ENCODE measurements at regions not wholly inside any gene's neighbourhood (a gene's known extent, or its start where the extent isn't known, plus 50 kb on each side); places are given as distances from the start of the nearest gene placed in this dataset.

GRCh38 chr2:149993316-149993715 lies 405.7 kb upstream of the MMADHC start:
- in situ Hi-C loops (cut with MboI): no loop called here
- 0% methylated on average over 1 of the region's 1 CpG for WGBS (ENCODE audit: insufficient coverage, low coverage, missing lambda C conversion rate)
- no peak overlapping the region for H3K4me3 ChIP-seq
- intact Hi-C loops (cut with micrococcal nuclease): no loop called here
- ChIA-PET POLR2A (no interaction called here), CTCF (ENCODE audit: low intra/inter-chr PET ratio) (no interaction called here)
- H3K4me1 ChIP-seq (replicated peaks in 1 of 2; ENCODE audit: control insufficient read depth in 2 of 2, insufficient read depth in 2 of 2, low read length in 2 of 2): no peaks in the 10 kb centered on the region
- H3K36me3 ChIP-seq (ENCODE audit: control insufficient read depth, insufficient read depth, low read length): no peaks in the 10 kb centered on the region; the same call in 2 of the 3 replicates
- H4K20me1 ChIP-seq (replicated peaks; ENCODE audit: control insufficient read depth, insufficient read depth, low read length): no peaks in the 10 kb centered on the region
- ATAC-seq: no peak
- no peak for TF ChIP-seq WHSC1 (IDR thresholded peaks at IDR 0.05; ENCODE audit: low read length)
- no peak for TF ChIP-seq XRCC5 (IDR thresholded peaks at IDR 0.05; ENCODE audit: low read depth, low read length)
- no peak for TF ChIP-seq STAT5B (CRISPR knock-in tag; IDR thresholded peaks at IDR 0.05)
- no peak for TF ChIP-seq CBFA2T2 (conservative IDR thresholded peaks at IDR 0.05)
- no peak for TF ChIP-seq MTA3 (IDR thresholded peaks at IDR 0.05; ENCODE audit: borderline replicate concordance)
- TF ChIP-seq MTA1 (IDR thresholded peaks at IDR 0.05; ENCODE audit: borderline replicate concordance): no peak
- TF ChIP-seq ZNF699 (CRISPR knock-in tag; IDR thresholded peaks at IDR 0.05; ENCODE audit: insufficient replicate concordance): no peak
- TF ChIP-seq PHF8 (IDR thresholded peaks at IDR 0.05; ENCODE audit: borderline replicate concordance, low read length): no peak
- TF ChIP-seq ZNF212 (CRISPR knock-in tag; IDR thresholded peaks at IDR 0.05): no peak
- H2AFZ ChIP-seq (ENCODE audit: low read depth, low read length): no peak overlapping the region
- no peaks in the 10 kb centered on the region; the same call in 1 of the 2 replicates for H3K9me3 ChIP-seq (replicated peaks; ENCODE audit: control insufficient read depth, insufficient read depth, low read depth, low read length)
- FAIRE-seq: no peak
- H3K27ac ChIP-seq (ENCODE audit: extremely low read depth, low read depth, low read length): no peak overlapping the region
- BruUV-seq (replicated peaks): no TSS peak
- H3K79me2 ChIP-seq (ENCODE audit: control insufficient read depth, insufficient read depth, low read length): no peaks in the 10 kb centered on the region
- no peaks in the 10 kb centered on the region for H3K9me1 ChIP-seq (ENCODE audit: control insufficient read depth, insufficient read depth, low read length)
- H3K9ac ChIP-seq (ENCODE audit: insufficient read depth in 1 of 2, low read depth in 2 of 2, low read length in 2 of 2): no peak overlapping the region
- no peak for DNase-seq (ENCODE audit: extremely low read depth in 1 of 4, low spot score in 3 of 4)
- no peak overlapping the region for H3K4me2 ChIP-seq (ENCODE audit: insufficient read depth, low read length)
- no peaks in the 10 kb centered on the region for H3K27me3 ChIP-seq (ENCODE audit: control insufficient read depth in 2 of 2, insufficient read depth in 2 of 2, low read length in 2 of 2)

All from K562 (cell line).